ENCODE measurements at regions not wholly inside any gene's neighbourhood (a gene's known extent, or its start where the extent isn't known, plus 50 kb on each side); places are given as distances from the start of the nearest gene placed in this dataset.

DNA sequence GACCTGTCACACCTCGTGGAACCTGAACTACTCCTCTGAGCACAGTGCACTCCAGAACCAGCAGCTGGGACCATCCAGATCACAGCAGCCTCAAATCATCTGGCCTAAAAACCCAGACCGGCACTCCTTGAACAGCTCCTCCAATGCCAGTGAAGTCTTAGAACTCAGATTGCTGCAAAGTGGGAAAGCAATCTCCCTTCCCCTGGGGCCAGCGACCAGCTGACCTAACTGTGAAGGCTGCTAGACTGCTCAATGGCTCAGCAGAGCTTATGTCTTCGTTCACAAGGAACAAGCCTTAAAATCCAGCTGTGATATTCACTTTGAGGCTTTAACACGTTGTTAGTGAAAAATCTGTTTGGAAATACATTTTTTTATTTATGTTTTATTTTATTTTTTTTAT lies 243.2 kb downstream of the ANKRD60 start:
- ATAC-seq (no peak), DNase-seq (peak in 1 of 2 donors; percentile 39)
- H3K4me3 ChIP-seq: no peak overlapping the region
- no peaks in the 10 kb centered on the region for H3K27me3 ChIP-seq (ENCODE audit: insufficient read depth in 3 of 3, low read length in 2 of 3)
- H3K36me3 ChIP-seq (ENCODE audit: insufficient read depth in 1 of 2, low read depth in 1 of 2): no peaks in the 10 kb centered on the region
- intact Hi-C loops (cut with DNase I): no loop called here
- TF ChIP-seq, protein P1, sequence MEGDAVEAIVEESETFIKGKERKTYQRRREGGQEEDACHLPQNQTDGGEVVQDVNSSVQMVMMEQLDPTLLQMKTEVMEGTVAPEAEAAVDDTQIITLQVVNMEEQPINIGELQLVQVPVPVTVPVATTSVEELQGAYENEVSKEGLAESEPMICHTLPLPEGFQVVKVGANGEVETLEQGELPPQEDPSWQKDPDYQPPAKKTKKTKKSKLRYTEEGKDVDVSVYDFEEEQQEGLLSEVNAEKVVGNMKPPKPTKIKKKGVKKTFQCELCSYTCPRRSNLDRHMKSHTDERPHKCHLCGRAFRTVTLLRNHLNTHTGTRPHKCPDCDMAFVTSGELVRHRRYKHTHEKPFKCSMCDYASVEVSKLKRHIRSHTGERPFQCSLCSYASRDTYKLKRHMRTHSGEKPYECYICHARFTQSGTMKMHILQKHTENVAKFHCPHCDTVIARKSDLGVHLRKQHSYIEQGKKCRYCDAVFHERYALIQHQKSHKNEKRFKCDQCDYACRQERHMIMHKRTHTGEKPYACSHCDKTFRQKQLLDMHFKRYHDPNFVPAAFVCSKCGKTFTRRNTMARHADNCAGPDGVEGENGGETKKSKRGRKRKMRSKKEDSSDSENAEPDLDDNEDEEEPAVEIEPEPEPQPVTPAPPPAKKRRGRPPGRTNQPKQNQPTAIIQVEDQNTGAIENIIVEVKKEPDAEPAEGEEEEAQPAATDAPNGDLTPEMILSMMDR (IDR thresholded peaks at IDR 0.05): no peak
- WGBS, 3 donors: 43 to 48% (median 46%) methylated on average over 5 of the region's 5 CpGs
- no peaks in the 10 kb centered on the region for H3K4me1 ChIP-seq
- H3K27ac ChIP-seq: no peak overlapping the region
- H3K9me3 ChIP-seq: no peaks in the 10 kb centered on the region

DNA sequence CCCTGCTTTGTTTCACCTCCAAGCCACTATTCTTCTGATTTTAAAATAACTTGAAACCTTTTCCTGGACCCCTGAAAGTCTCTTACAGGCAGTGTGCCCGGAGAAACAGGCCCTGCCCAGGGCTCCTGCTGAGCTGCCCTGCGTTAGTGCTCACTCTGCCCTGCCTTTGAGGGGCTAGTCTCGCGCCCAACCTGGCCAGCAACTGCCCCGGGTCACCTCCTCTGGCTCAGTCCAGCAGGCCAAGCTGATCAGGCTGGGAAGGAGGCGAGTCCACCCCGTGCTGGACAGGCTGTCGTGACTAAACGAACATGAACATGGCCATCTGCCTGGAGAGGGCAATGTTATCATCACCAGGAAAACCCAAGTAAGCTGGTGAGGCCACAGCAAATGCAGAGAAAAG lies 245.4 kb downstream of the ANKRD60 start:
- H3K27me3 ChIP-seq (ENCODE audit: insufficient read depth in 3 of 3, low read length in 2 of 3): no peaks in the 10 kb centered on the region
- DNase-seq (peak in 1 of 2 donors; percentile 23), ATAC-seq (no peak)
- no peak overlapping the region for H3K27ac ChIP-seq
- intact Hi-C loops (cut with DNase I): no loop called here
- no peaks in the 10 kb centered on the region for H3K4me1 ChIP-seq
- TF ChIP-seq, protein P1 (IDR thresholded peaks at IDR 0.05): no peak
- no peaks in the 10 kb centered on the region for H3K36me3 ChIP-seq (ENCODE audit: insufficient read depth in 1 of 2, low read depth in 1 of 2)
- H3K9me3 ChIP-seq: no peaks in the 10 kb centered on the region
- H3K4me3 ChIP-seq: no peak overlapping the region
- 62 to 78% (median 77%) methylated on average over 9 of the region's 9 CpGs for WGBS, 3 donors

DNA sequence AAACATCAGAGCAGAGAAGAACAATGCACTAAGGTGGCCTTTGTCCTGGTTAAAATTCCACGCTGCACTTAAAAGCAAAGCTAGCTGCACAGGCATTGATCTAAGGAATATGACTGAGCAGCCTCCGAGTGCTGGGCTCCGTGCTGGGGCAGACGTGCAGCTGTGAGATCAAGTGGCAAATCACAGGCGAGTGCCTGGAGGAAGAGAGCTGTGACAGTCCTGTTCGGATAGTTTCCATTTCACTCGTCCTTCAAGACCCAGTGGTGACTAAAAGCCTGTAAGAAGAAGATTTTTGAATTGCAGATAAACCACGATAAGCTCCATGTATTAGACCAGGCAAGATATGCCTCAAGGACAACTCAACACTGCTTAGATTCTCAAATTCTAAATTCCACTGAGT lies 247.9 kb downstream of the ANKRD60 start:
- no peaks in the 10 kb centered on the region for H3K36me3 ChIP-seq (ENCODE audit: insufficient read depth in 1 of 2, low read depth in 1 of 2)
- intact Hi-C loops (cut with DNase I): no loop called here
- H3K9me3 ChIP-seq: no peaks in the 10 kb centered on the region
- no peak overlapping the region for H3K4me3 ChIP-seq
- WGBS, 3 donors: 44 to 57% (median 46%) methylated on average over 8 of the region's 8 CpGs
- TF ChIP-seq, protein P1 (IDR thresholded peaks at IDR 0.05): no peak
- no peaks in the 10 kb centered on the region for H3K4me1 ChIP-seq
- DNase-seq (peak in 1 of 2 donors; percentile 33), ATAC-seq (no peak)
- no peaks in the 10 kb centered on the region for H3K27me3 ChIP-seq (ENCODE audit: insufficient read depth in 3 of 3, low read length in 2 of 3)
- no peak overlapping the region for H3K27ac ChIP-seq

GRCh38 chr20:57977569-57977968 lies 250.9 kb downstream of the ANKRD60 start:
- Histone ChIP-seq H3K27me3 (ENCODE audit: insufficient read depth in 3 of 3, low read length in 2 of 3) (no peaks in the 10 kb centered on the region), H3K4me1 (no peaks in the 10 kb centered on the region), H3K36me3 (ENCODE audit: insufficient read depth in 1 of 2, low read depth in 1 of 2) (no peaks in the 10 kb centered on the region), H3K4me3 (no peak overlapping the region), H3K27ac (no peak overlapping the region), H3K9me3 (no peaks in the 10 kb centered on the region)
- no peak for DNase-seq
- intact Hi-C loops (cut with DNase I): no loop called here
- ATAC-seq: no peak
- TF ChIP-seq, protein P1 (IDR thresholded peaks at IDR 0.05): no peak
- WGBS, 3 donors: 45 to 50% (median 50%) methylated on average over 7 of the region's 7 CpGs

GRCh38 chr20:57977141-57977540 lies 251.3 kb downstream of the ANKRD60 start:
- ATAC-seq (no peak), DNase-seq (no peak)
- intact Hi-C loops (cut with DNase I): no loop called here
- 45 to 57% (median 47%) methylated on average over 10 of the region's 10 CpGs for WGBS, 3 donors
- no peaks in the 10 kb centered on the region for H3K9me3 ChIP-seq
- H3K36me3 ChIP-seq (ENCODE audit: insufficient read depth in 1 of 2, low read depth in 1 of 2): no peaks in the 10 kb centered on the region
- TF ChIP-seq, protein P1 (IDR thresholded peaks at IDR 0.05): no peak
- H3K27ac ChIP-seq: no peak overlapping the region
- H3K27me3 ChIP-seq (ENCODE audit: insufficient read depth in 3 of 3, low read length in 2 of 3): no peaks in the 10 kb centered on the region
- H3K4me1 ChIP-seq: no peaks in the 10 kb centered on the region
- H3K4me3 ChIP-seq: no peak overlapping the region

Measured in psoas muscle (tissue), 7 donors.